ENCODE measurements at regions not wholly inside any gene's neighbourhood (a gene's known extent, or its start where the extent isn't known, plus 50 kb on each side); places are given as distances from the start of the nearest gene placed in this dataset.

- Histone ChIP-seq H3K4me3 (no peak overlapping the region), H3K4me1 (ENCODE audit: control insufficient read depth, insufficient read depth, low read length) (no peaks in the 10 kb centered on the region), H3K36me3 (ENCODE audit: control insufficient read depth in 2 of 2, insufficient read depth in 2 of 2, low read length in 1 of 2) (no peaks in the 10 kb centered on the region), H3K4me2 (ENCODE audit: control insufficient read depth, insufficient read depth) (no peak overlapping the region), H3K9me3 (replicated peaks; ENCODE audit: control insufficient read depth, insufficient read depth, low read length) (no peaks in the 10 kb centered on the region), H3K27ac (ENCODE audit: control insufficient read depth, insufficient read depth) (no peak overlapping the region), H3K79me2 (ENCODE audit: control insufficient read depth, insufficient read depth, low read length) (no peaks in the 10 kb centered on the region), H2AFZ (ENCODE audit: control insufficient read depth, low read depth, low read length) (no peak overlapping the region), H3K27me3 (replicated peaks in 1 of 2; ENCODE audit: control insufficient read depth in 2 of 2, insufficient read depth in 2 of 2, low read length in 1 of 2) (no peaks in the 10 kb centered on the region), H4K20me1 (ENCODE audit: control insufficient read depth, insufficient read depth) (no peaks in the 10 kb centered on the region), H3K9ac (ENCODE audit: control insufficient read depth, insufficient read depth, low read length) (no peak overlapping the region)
- FAIRE-seq (no peak), DNase-seq (ENCODE audit: low read depth, low spot score) (no peak), ATAC-seq (no peak; the same call in 2 of the 3 replicates)
- no TSS peak for BruUV-seq (replicated peaks)
- WGBS (ENCODE audit: insufficient coverage, insufficient replicate concordance, low lambda C conversion rate, missing lambda C conversion rate), result 15% methylated on average over 9 of the region's 9 CpGs
- TF ChIP-seq SREBF2 (IDR thresholded peaks at IDR 0.05; ENCODE audit: low read length), result no peak
- no peak for TF ChIP-seq ZNF207 (IDR thresholded peaks at IDR 0.05; ENCODE audit: borderline replicate concordance)
- TF ChIP-seq CREM (IDR thresholded peaks at IDR 0.05; ENCODE audit: low read depth), result no peak
- TF ChIP-seq ELK1 (IDR thresholded peaks at IDR 0.05; ENCODE audit: low read depth, low read length), result no peak
- no peak for TF ChIP-seq WRNIP1 (IDR thresholded peaks at IDR 0.05; ENCODE audit: borderline replicate concordance, low read depth, low read length)
- TF ChIP-seq PAX8 (IDR thresholded peaks at IDR 0.05), result no peak
- TF ChIP-seq BMI1 (IDR thresholded peaks at IDR 0.05; ENCODE audit: borderline replicate concordance), result no peak
- no peak for TF ChIP-seq BACH1 (IDR thresholded peaks at IDR 0.05; ENCODE audit: borderline replicate concordance)
- TF ChIP-seq ZZZ3 (IDR thresholded peaks at IDR 0.05; ENCODE audit: control insufficient read depth, insufficient read length, low read depth), result no peak
- no peak for TF ChIP-seq ESRRA (IDR thresholded peaks at IDR 0.05; ENCODE audit: low read length)
- no peak for TF ChIP-seq CHD2 (IDR thresholded peaks at IDR 0.05; ENCODE audit: borderline replicate concordance, low read depth, low read length)
- TF ChIP-seq SIN3A (IDR thresholded peaks at IDR 0.05; ENCODE audit: low read depth, low read length), result no peak
- no peak for TF ChIP-seq ATF3 (IDR thresholded peaks at IDR 0.05; ENCODE audit: borderline replicate concordance, extremely low read depth, low read depth, low read length)
- TF ChIP-seq ATF2 (IDR thresholded peaks at IDR 0.05; ENCODE audit: low read length), result no peak
- no peak for TF ChIP-seq ZSCAN29 (IDR thresholded peaks at IDR 0.05)
- no peak for TF ChIP-seq CEBPZ (IDR thresholded peaks at IDR 0.05; ENCODE audit: low read depth, low read length)
- no peak for TF ChIP-seq TCF3 (IDR thresholded peaks at IDR 0.05; ENCODE audit: borderline replicate concordance, insufficient read depth, low read depth, low read length)
- no peak for TF ChIP-seq CHD4 (IDR thresholded peaks at IDR 0.05)
- no peak for TF ChIP-seq POLR2AphosphoS2 (IDR thresholded peaks at IDR 0.05; ENCODE audit: low read depth, low read length)
- ChIA-PET POLR2A (no interaction called here), CTCF (interaction anchor here (1.4 kb wide), 1 partner anchor 12 kb away, joined by 3 read pairs; no protein-coding TSS in a partner anchor), RAD21 (ENCODE audit: unreplicated experiment) (no interaction called here), SMC1A (ENCODE audit: uncharacterized antibody, unreplicated experiment) (no interaction called here)
- intact Hi-C loops (cut with micrococcal nuclease; ENCODE audit: unreplicated experiment), result no loop called here
- in situ Hi-C loops (cut with MboI), result no loop called here
These were observed 96.6 kb upstream of the TNR start for GRCh38 chr1:175839779-175840669.
